Fibroblast of mammary gland (primary cell): ENCODE measurements at regions not wholly inside any gene's neighbourhood (a gene's known extent, or its start where the extent isn't known, plus 50 kb on each side); places are given as distances from the start of the nearest gene placed in this dataset.
"Not testable (repeated sequence)": the region's sequence is repeated elsewhere in the genome, so short reads cannot be mapped to it uniquely, and the experiment has no call there.

ENCODE experiments used
- DNase-seq: peaks from one replicate; pipeline ENCODE4 v3.0.0-alpha.2; 2010; ENCODE audit warnings: low read depth
- H3K4me3 ChIP-seq: 2 replicates; pipeline ENCODE4 v1.5.1; 2011; ENCODE audit warnings: low read depth, mild to moderate bottlenecking, low read length, moderate library complexity; ENCODE audit not compliant: control insufficient read depth
- TF ChIP-seq, protein P1 (sequence below): conservative IDR thresholded peaks from 2 replicates; pipeline ENCODE4 v1.5.1; 2011; ENCODE audit warnings: low read depth, low read length, inconsistent platforms; ENCODE audit not compliant: control insufficient read depth, insufficient read depth

- no peak overlapping the region for H3K4me3 ChIP-seq
- TF ChIP-seq, protein P1, sequence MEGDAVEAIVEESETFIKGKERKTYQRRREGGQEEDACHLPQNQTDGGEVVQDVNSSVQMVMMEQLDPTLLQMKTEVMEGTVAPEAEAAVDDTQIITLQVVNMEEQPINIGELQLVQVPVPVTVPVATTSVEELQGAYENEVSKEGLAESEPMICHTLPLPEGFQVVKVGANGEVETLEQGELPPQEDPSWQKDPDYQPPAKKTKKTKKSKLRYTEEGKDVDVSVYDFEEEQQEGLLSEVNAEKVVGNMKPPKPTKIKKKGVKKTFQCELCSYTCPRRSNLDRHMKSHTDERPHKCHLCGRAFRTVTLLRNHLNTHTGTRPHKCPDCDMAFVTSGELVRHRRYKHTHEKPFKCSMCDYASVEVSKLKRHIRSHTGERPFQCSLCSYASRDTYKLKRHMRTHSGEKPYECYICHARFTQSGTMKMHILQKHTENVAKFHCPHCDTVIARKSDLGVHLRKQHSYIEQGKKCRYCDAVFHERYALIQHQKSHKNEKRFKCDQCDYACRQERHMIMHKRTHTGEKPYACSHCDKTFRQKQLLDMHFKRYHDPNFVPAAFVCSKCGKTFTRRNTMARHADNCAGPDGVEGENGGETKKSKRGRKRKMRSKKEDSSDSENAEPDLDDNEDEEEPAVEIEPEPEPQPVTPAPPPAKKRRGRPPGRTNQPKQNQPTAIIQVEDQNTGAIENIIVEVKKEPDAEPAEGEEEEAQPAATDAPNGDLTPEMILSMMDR: no peak
- DNase-seq: no peak
These were observed 215.3 kb upstream of the PKP2 start for GRCh38 chr12:33111850-33112249.

DNA sequence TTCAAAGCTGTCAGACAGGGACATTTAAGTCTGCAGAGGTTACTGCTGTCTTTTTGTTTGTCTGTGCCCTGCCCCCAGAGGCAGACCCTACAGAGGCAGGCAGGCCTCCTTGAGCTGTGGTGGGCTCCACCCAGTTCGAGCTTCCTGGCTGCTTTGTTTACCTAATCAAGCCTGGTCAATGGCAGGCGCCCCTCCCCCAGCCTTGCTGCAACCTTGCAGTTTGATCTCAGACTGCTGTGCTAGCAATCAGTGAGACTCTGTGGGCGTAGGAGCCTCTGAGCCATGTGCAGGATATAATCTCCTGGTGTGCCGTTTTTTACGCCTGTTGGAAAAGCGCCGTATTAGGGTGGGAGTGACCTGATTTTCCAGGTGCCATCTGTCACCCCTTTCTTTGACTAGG, 211.2 kb upstream of the PKP2 start:
- H3K4me3 ChIP-seq, DNase-seq: not testable (repeated sequence)

GRCh38 chr12:33093534-33093933, 197.0 kb upstream of the PKP2 start:
- no peak for DNase-seq
- TF ChIP-seq, protein P1: no peak
- H3K4me3 ChIP-seq: no peak overlapping the region

DNA sequence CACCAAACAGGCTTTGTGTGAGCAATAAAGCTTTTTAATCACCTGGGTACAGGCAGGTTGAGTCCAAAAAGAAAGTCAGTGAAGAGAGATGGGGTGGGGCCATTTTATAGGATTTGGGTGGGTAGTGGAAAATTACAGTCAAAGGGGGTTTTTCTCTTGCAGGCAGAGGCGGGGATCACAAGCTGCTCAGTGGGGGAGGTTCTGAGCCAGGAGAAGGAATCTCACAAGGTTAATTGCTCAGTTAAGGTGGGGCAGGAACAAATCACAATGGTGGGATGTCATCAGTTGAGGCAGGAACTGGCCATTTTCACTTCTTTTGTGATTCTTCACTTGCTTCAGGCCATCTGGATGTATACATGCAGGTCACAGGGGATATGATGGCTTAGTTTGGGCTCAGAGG, 191.3 kb upstream of the PKP2 start:
- H3K4me3 ChIP-seq, DNase-seq: not testable (repeated sequence)

DNA sequence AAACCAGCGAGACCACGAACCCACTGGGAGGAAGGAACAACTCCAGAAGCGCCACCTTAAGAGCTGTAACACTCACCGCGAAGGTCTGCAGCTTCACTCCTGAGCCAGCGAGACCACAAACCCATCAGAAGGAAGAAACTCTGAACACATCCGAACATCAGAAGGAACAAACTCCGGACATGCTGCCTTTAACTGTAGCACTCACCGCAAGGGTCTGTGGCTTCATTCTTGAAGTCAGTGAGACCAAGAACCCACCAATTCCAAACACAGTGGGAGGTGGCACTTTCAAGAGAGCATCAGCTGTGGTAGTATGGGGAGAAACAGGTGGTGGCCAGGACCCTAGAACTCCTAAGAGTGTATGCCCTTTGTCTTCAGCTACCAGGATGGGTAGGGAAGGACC, 179.8 kb upstream of the PKP2 start:
- DNase-seq, H3K4me3 ChIP-seq: not testable (repeated sequence)

GRCh38 chr12:33075130-33075766, 178.7 kb upstream of the PKP2 start:
- H3K4me3 ChIP-seq, DNase-seq: not testable (repeated sequence)

GRCh38 chr12:33061844-33062243, 165.3 kb upstream of the PKP2 start:
- no peak for DNase-seq
- TF ChIP-seq, protein P1: no peak
- no peak overlapping the region for H3K4me3 ChIP-seq

DNA sequence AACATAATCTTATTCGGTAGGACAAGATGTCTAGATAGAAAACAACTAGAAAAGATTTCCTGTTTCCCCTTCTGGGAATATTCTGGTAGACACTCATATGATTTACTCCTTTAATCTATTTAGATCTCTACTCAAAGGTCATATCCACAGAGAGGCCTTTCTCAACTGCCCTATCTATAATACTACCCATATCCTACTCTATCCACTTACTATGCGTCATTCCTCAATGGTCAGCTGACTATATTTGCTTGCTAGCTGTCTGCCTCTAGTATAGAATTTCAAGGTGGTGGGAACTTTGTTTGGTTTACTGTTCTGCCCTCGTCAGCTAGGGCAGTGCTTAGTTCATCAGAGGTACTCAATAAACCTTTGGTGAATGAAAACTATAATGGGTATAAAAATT, 157.8 kb upstream of the PKP2 start:
- no peak for DNase-seq
- TF ChIP-seq, protein P1: no peak
- H3K4me3 ChIP-seq: no peak overlapping the region

DNA sequence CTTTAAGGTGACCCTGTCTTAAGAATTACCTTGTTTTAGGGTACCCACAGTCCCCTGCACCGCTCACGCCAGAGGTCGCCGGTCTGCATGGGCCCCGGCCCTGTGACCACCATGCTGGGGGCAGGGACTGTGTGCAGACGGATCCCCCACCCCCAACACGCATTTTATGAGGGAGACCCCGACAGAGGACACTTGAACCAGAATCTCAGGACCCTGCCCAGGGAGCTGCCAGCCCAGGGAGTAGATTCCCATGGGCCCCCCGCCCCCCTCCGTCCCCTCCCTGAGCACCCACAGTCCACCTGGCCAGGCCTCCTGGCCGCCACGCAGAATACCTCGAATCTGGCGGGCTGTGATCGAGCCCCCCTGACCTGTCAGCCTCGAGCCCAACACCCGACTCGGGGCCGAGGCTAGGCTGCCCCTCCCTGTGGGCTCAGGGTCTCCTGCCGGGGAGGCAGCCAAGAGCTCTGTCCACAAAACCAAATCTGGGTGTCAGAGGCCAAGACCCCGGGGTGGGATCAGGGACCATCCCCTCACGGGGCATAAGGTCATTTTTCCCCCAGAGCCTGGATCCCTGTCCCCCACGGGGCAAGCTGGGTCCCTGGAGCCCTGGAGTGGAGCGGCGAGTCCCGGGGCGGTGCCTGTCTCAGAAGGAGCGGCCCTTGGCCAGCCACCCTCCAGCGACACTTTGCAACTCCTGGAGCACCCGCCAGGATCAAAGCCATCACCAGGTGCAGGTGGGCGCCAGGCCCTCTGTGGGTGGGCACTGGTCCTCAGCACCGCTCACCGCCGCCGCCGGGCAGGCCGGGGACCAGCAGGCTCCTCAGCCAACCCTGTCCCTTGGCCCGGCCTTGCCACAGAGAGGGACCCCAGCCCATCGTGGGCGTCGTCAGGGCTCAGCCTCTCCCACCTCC, 155.8 kb upstream of the PKP2 start:
- no peak overlapping the region for H3K4me3 ChIP-seq
- DNase-seq: no peak
- TF ChIP-seq, protein P1: no peak
